IMR-90 (cell line): ENCODE measurements at regions not wholly inside any gene's neighbourhood (a gene's known extent, or its start where the extent isn't known, plus 50 kb on each side); places are given as distances from the start of the nearest gene placed in this dataset.

ENCODE experiments used
- ATAC-seq: fragments of 200-7000 bp; cut with Tn5 transposase; 2 replicates; pipeline ENCODE4 v1.9.1; 2020; ENCODE audit warnings: low read depth, mild to moderate bottlenecking, moderate library complexity
- BruUV-seq: library from RNA; stranded (reverse); fragments of 400-500 nt; replicated peaks from 2 replicates; lab custom pipeline; 2021; lab: Mats Ljungman, UMichigan
- CTCF ChIA-PET: fragments of 300-600 bp; formaldehyde crosslinking; extraction: SDS; loops from one replicate; lab custom pipeline; 2021; ENCODE audit warnings: antibody characterized with exemption; lab: Yijun Ruan, JAX
- POLR2A ChIA-PET: fragments of 300-600 bp; sonication (Branson Sonifier 250); formaldehyde crosslinking; loops from one replicate; lab custom pipeline; 2022; ENCODE audit warnings: antibody characterized with exemption; ENCODE audit not compliant: unreplicated experiment; lab: Charles Lee
- DNase-seq: peaks from one replicate; pipeline ENCODE4 v3.0.0; 2013
- H2AFZ ChIP-seq: replicated peaks from 2 replicates; pipeline ENCODE3; 2013; ENCODE audit warnings: low read length, mild to moderate bottlenecking; ENCODE audit not compliant: poor library complexity
- H2AK5ac ChIP-seq: 2 replicates; pipeline ENCODE4 v1.6.1; 2013; ENCODE audit warnings: low read depth, low read length, inconsistent platforms
- H2AK9ac ChIP-seq: replicated peaks from 2 replicates; pipeline ENCODE3; 2013; ENCODE audit warnings: mild to moderate bottlenecking, low read depth, low read length, moderate library complexity; ENCODE audit not compliant: poor library complexity
- H2BK120ac ChIP-seq: 2 replicates; pipeline ENCODE4 v1.6.1; 2013; ENCODE audit warnings: low read depth, low read length, inconsistent platforms
- H2BK15ac ChIP-seq: 3 replicates; pipeline ENCODE4 v1.6.1; 2013; ENCODE audit warnings: low read depth, low read length, inconsistent platforms
- H2BK20ac ChIP-seq: 2 replicates; pipeline ENCODE4 v1.6.1; 2013; ENCODE audit warnings: low read depth, mild to moderate bottlenecking, inconsistent platforms, low read length, moderate library complexity
- H2BK5ac ChIP-seq: 2 replicates; pipeline ENCODE4 v1.6.1; 2013; ENCODE audit warnings: mild to moderate bottlenecking, low read depth, low read length, inconsistent platforms; ENCODE audit not compliant: poor library complexity, severe bottlenecking
- H3K14ac ChIP-seq: replicated peaks from 2 replicates; pipeline ENCODE4 v1.6.1; 2013; ENCODE audit warnings: low read depth, low read length, inconsistent platforms
- H3K18ac ChIP-seq: 2 replicates; pipeline ENCODE4 v1.6.1; 2013; ENCODE audit warnings: low read depth, low read length, control low read depth
- H3K23ac ChIP-seq: 2 replicates; pipeline ENCODE4 v1.6.1; 2013; ENCODE audit warnings: low read depth, low read length, inconsistent platforms
- H3K27ac ChIP-seq: 2 replicates; pipeline ENCODE4 v1.5.1; 2013; ENCODE audit warnings: mild to moderate bottlenecking, control low read depth, low read length; ENCODE audit not compliant: insufficient read depth
- H3K27me3 ChIP-seq: 2 replicates; pipeline ENCODE4 v1.6.1; 2013; ENCODE audit warnings: low read length; ENCODE audit not compliant: control insufficient read depth, insufficient read depth
- H3K36me3 ChIP-seq: 2 replicates; pipeline ENCODE4 v1.6.1; 2013; ENCODE audit warnings: low read length, mixed read lengths; ENCODE audit not compliant: control insufficient read depth, insufficient read depth
- H3K4ac ChIP-seq: 2 replicates; pipeline ENCODE4 v1.6.1; 2013; ENCODE audit warnings: low read depth, low read length, inconsistent platforms
- H3K4me1 ChIP-seq: 2 replicates; pipeline ENCODE4 v1.6.1; 2013; ENCODE audit warnings: low read length, mixed read lengths; ENCODE audit not compliant: control insufficient read depth, insufficient read depth
- H3K4me2 ChIP-seq: 2 replicates; pipeline ENCODE4 v1.6.1; 2013; ENCODE audit warnings: low read depth, mild to moderate bottlenecking, control low read depth, low read length, moderate library complexity
- H3K4me3 ChIP-seq: 2 replicates; pipeline ENCODE4 v1.5.1; 2013; ENCODE audit warnings: low read depth, mild to moderate bottlenecking, control low read depth, low read length, moderate library complexity; ENCODE audit not compliant: insufficient read depth
- H3K56ac ChIP-seq: 2 replicates; pipeline ENCODE4 v1.6.1; 2013; ENCODE audit warnings: low read length, inconsistent platforms; ENCODE audit not compliant: insufficient read depth; ENCODE audit errors: extremely low read depth
- H3K79me1 ChIP-seq, 2 experiments: 2 replicates each; pipeline ENCODE4 v1.6.1; 2013; ENCODE audit warnings: low read length in 2 of 2, inconsistent platforms in 1 of 2, low read depth in 1 of 2
- H3K9ac ChIP-seq: 2 replicates; pipeline ENCODE4 v1.6.1; 2013; ENCODE audit warnings: low read depth, low read length, control low read depth
- H3K9me1 ChIP-seq: 2 replicates; pipeline ENCODE4 v1.6.1; 2013; ENCODE audit warnings: low read length, inconsistent platforms; ENCODE audit not compliant: insufficient read depth
- H3K9me3 ChIP-seq: 2 replicates; pipeline ENCODE4 v1.6.1; 2013; ENCODE audit warnings: low read length; ENCODE audit not compliant: control insufficient read depth, insufficient read depth
- H4K20me1 ChIP-seq: 2 replicates; pipeline ENCODE4 v1.6.1; 2013; ENCODE audit warnings: low read length, inconsistent platforms; ENCODE audit not compliant: insufficient read depth
- H4K5ac ChIP-seq: 2 replicates; pipeline ENCODE4 v1.6.1; 2013; ENCODE audit warnings: mild to moderate bottlenecking, low read depth, low read length, control low read depth
- H4K8ac ChIP-seq, 2 experiments: 2 replicates each; pipeline ENCODE4 v1.6.1; 2013; ENCODE audit warnings: low read depth in 2 of 2, low read length in 2 of 2, control low read depth in 1 of 2, inconsistent platforms in 1 of 2
- H4K91ac ChIP-seq: 2 replicates; pipeline ENCODE4 v1.6.1; 2013; ENCODE audit warnings: low read depth, low read length, inconsistent platforms; ENCODE audit not compliant: insufficient read depth
- BHLHE40 ChIP-seq: fragments of 150-350 bp; IDR thresholded peaks from 2 replicates; pipeline ENCODE4 v1.6.1; 2016; ENCODE audit warnings: mild to moderate bottlenecking, low read depth, low read length
- CEBPB ChIP-seq: IDR thresholded peaks from 2 replicates; pipeline ENCODE4 v1.6.1; 2012; ENCODE audit warnings: low read depth, low read length, improper control_type of control experiment
- CHD1 ChIP-seq: IDR thresholded peaks from 2 replicates; pipeline ENCODE4 v1.6.1; 2012; ENCODE audit warnings: low read depth, low read length, improper control_type of control experiment
- CTCF ChIP-seq: conservative IDR thresholded peaks from 2 replicates; pipeline ENCODE4 v1.5.1; 2012; ENCODE audit warnings: mild to moderate bottlenecking, low read depth, low read length, improper control_type of control experiment
- ELK1 ChIP-seq: fragments of 150-350 bp; IDR thresholded peaks from 2 replicates; pipeline ENCODE4 v1.6.1; 2016; ENCODE audit warnings: low read depth, mild to moderate bottlenecking, low read length, moderate library complexity, borderline replicate concordance
- FOS ChIP-seq: fragments of 150-350 bp; IDR thresholded peaks from 2 replicates; pipeline ENCODE4 v1.6.1; 2016; ENCODE audit warnings: low read depth, low read length
- MAFK ChIP-seq: IDR thresholded peaks from 2 replicates; pipeline ENCODE4 v1.6.1; 2012; ENCODE audit warnings: low read depth, low read length, improper control_type of control experiment
- MAZ ChIP-seq: IDR thresholded peaks from 2 replicates; pipeline ENCODE4 v1.6.1; 2012; ENCODE audit warnings: low read depth, mild to moderate bottlenecking, low read length, improper control_type of control experiment, moderate library complexity, borderline replicate concordance
- MXI1 ChIP-seq: IDR thresholded peaks from 2 replicates; pipeline ENCODE4 v1.6.1; 2012; ENCODE audit warnings: low read depth, mild to moderate bottlenecking, low read length, moderate library complexity, borderline replicate concordance
- NFE2L2 ChIP-seq: fragments of 150-350 bp; IDR thresholded peaks from 2 replicates; pipeline ENCODE4 v1.6.1; 2016; ENCODE audit warnings: low read depth, mild to moderate bottlenecking, low read length
- POLR2A ChIP-seq: IDR thresholded peaks from 2 replicates; pipeline ENCODE4 v1.6.1; 2012; ENCODE audit warnings: mild to moderate bottlenecking, low read depth, low read length
- RAD21 ChIP-seq: IDR thresholded peaks from 2 replicates; pipeline ENCODE4 v1.6.1; 2012; ENCODE audit warnings: low read length, improper control_type of control experiment
- RCOR1 ChIP-seq: IDR thresholded peaks from 2 replicates; pipeline ENCODE4 v1.6.1; 2012; ENCODE audit warnings: mild to moderate bottlenecking, low read length, improper control_type of control experiment; ENCODE audit not compliant: insufficient replicate concordance
- RFX5 ChIP-seq: IDR thresholded peaks from 2 replicates; pipeline ENCODE4 v1.8.0; 2012; ENCODE audit warnings: low read depth, mild to moderate bottlenecking, low read length, moderate library complexity
- SMC3 ChIP-seq: fragments of 150-350 bp; IDR thresholded peaks from 2 replicates; pipeline ENCODE4 v1.6.1; 2016; ENCODE audit warnings: low read depth, mild to moderate bottlenecking, antibody characterized with exemption, low read length, moderate library complexity
- USF2 ChIP-seq: fragments of 150-350 bp; IDR thresholded peaks from 2 replicates; pipeline ENCODE4 v1.6.1; 2017; ENCODE audit warnings: mild to moderate bottlenecking, antibody characterized with exemption, low read length, low read depth
- whole genome bisulfite sequencing, 2 experiments: methylation state at CpG; one replicate each; pipeline versions ENCODE4 v1.1.5 to v1.1.7; 2013; ENCODE audit warnings: missing lambda C conversion rate in 2 of 2; ENCODE audit not compliant: insufficient read length in 1 of 2; ENCODE audit errors: extremely low coverage in 2 of 2; 5-methylcytosine and 5-hydroxymethylcytosine counted together
- dilution Hi-C: fragments of 300-500 bp; cut with HindIII; formaldehyde crosslinking; loops from one replicate; pipeline ENCODE4 v1.14.3; 2018; ENCODE audit warnings: low sequenced_read_pairs; ENCODE audit not compliant: unreplicated experiment
- in situ Hi-C: fragments of 300-500 bp; cut with MboI; formaldehyde crosslinking; loops from 3 replicates; pipeline ENCODE4 v1.14.3; 2019; ENCODE audit warnings: low sequenced_read_pairs, inconsistent platforms, mixed read lengths
- intact Hi-C: fragments of 100-400 bp; cut with micrococcal nuclease; formaldehyde crosslinking; loops from 2 replicates; pipeline ENCODE4 v1.10.0; 2022

GRCh38 chr19:28303502-28303901, 909.4 kb downstream of the UQCRFS1 start:
- H4K91ac ChIP-seq, result no peak overlapping the region
- no peak overlapping the region for H3K4me3 ChIP-seq
- no peak overlapping the region for H4K5ac ChIP-seq
- TF ChIP-seq CEBPB (no peak), MAZ (no peak), RAD21 (no peak), POLR2A (no peak), ELK1 (no peak), SMC3 (no peak), RFX5 (no peak), MXI1 (no peak), MAFK (no peak), BHLHE40 (no peak), USF2 (no peak), FOS (no peak), CTCF (no peak), NFE2L2 (no peak), CHD1 (no peak), RCOR1 (no peak)
- no peaks in the 10 kb centered on the region for H3K36me3 ChIP-seq
- no peak overlapping the region for H2BK15ac ChIP-seq
- no peak overlapping the region for H3K14ac ChIP-seq
- no peaks in the 10 kb centered on the region for H3K9me1 ChIP-seq
- no peak overlapping the region for H2BK120ac ChIP-seq
- H3K9ac ChIP-seq, result no peak overlapping the region
- no peak overlapping the region for H3K4ac ChIP-seq
- H2AK9ac ChIP-seq, result no peak overlapping the region
- H4K20me1 ChIP-seq, result no peaks in the 10 kb centered on the region
- H2AFZ ChIP-seq, result no peak overlapping the region
- in situ Hi-C loops, result no loop called here
- no peaks in the 10 kb centered on the region for H3K27me3 ChIP-seq
- H3K4me1 ChIP-seq, result no peaks in the 10 kb centered on the region
- no peak overlapping the region for H3K4me2 ChIP-seq
- DNase-seq (no peak), ATAC-seq (no peak)
- H3K18ac ChIP-seq, result no peak overlapping the region
- BruUV-seq, result no TSS peak
- dilution Hi-C loops, result no loop called here
- no peak overlapping the region for H3K27ac ChIP-seq
- CTCF ChIA-PET, result no interaction called here
- H2BK20ac ChIP-seq, result no peak overlapping the region
- H3K79me1 ChIP-seq, result no peaks in the 10 kb centered on the region
- no peak overlapping the region; the same call in 1 of the 2 replicates for H3K56ac ChIP-seq
- H2AK5ac ChIP-seq, result no peak overlapping the region
- intact Hi-C loops, result no loop called here
- WGBS, 2 experiments, result 69% methylated on average over 2 of the region's 7 CpGs; no CpG with 5 or more reads in 1 of the 2 experiments
- H2BK5ac ChIP-seq, result no peak overlapping the region
- H3K9me3 ChIP-seq, result peaks cover 34% of the 10 kb centered on the region
- no peak overlapping the region for H3K23ac ChIP-seq
- no peak overlapping the region for H4K8ac ChIP-seq
- POLR2A ChIA-PET, result no interaction called here
